ENCODE measurements at regions not wholly inside any gene's neighbourhood (a gene's known extent, or its start where the extent isn't known, plus 50 kb on each side); places are given as distances from the start of the nearest gene placed in this dataset.

- Mint-ChIP-seq H3K4me3 (no peak overlapping the region), H3K9me3 (peaks cover 2 to 19% (median 10%) of the 10 kb centered on the region in 11 donors), H3K27ac (no peak overlapping the region), H3K36me3 (no peaks in the 10 kb centered on the region), H3K27me3 (no peaks in the 10 kb centered on the region), H3K4me1 (peaks cover 0 to 2% (median 0%) of the 10 kb centered on the region in 7 donors)
- DNase-seq (no peak), ATAC-seq (no peak)
- POLR2A ChIA-PET: no interaction called here
- Histone ChIP-seq H3K27ac (ENCODE audit: low read depth, low read length) (no peak overlapping the region), H3K36me3 (ENCODE audit: control insufficient read depth in 2 of 3, insufficient read depth in 3 of 3, low read length in 3 of 3) (no peaks in the 10 kb centered on the region), H3K9me3 (ENCODE audit: control insufficient read depth in 2 of 3, low read length in 3 of 3) (no peaks in the 10 kb centered on the region), H3K4me1 (ENCODE audit: control insufficient read depth in 2 of 2, insufficient read depth in 2 of 2, low read length in 2 of 2) (no peaks in the 10 kb centered on the region), H3K4me3 (ENCODE audit: low read length) (no peak overlapping the region), H3K27me3 (ENCODE audit: control insufficient read depth in 2 of 2, insufficient read depth in 2 of 2, low read length in 2 of 2) (no peaks in the 10 kb centered on the region)
- CTCF ChIA-PET: no interaction called here
- intact Hi-C loops (cut with micrococcal nuclease): no loop called here
These were observed 337.7 kb downstream of the TPBG start for GRCh38 chr6:82701341-82701740.

- Mint-ChIP-seq H3K4me1 (peaks cover 0 to 2% (median 0%) of the 10 kb centered on the region in 7 donors), H3K4me3 (no peak overlapping the region), H3K9me3 (peaks cover 4 to 20% (median 11%) of the 10 kb centered on the region in 11 donors), H3K27me3 (no peaks in the 10 kb centered on the region), H3K27ac (no peak overlapping the region), H3K36me3 (no peaks in the 10 kb centered on the region)
- H3K9me3 ChIP-seq (ENCODE audit: control insufficient read depth in 2 of 3, low read length in 3 of 3): no peaks in the 10 kb centered on the region
- intact Hi-C loops (cut with micrococcal nuclease): no loop called here
- H3K27ac ChIP-seq (ENCODE audit: low read depth, low read length): no peak overlapping the region
- no peak overlapping the region for H3K4me3 ChIP-seq (ENCODE audit: low read length)
- CTCF ChIA-PET: no interaction called here
- H3K27me3 ChIP-seq (ENCODE audit: control insufficient read depth in 2 of 2, insufficient read depth in 2 of 2, low read length in 2 of 2): no peaks in the 10 kb centered on the region
- DNase-seq: no peak
- H3K36me3 ChIP-seq (ENCODE audit: control insufficient read depth in 2 of 3, insufficient read depth in 3 of 3, low read length in 3 of 3): no peaks in the 10 kb centered on the region
- ATAC-seq: no peak
- POLR2A ChIA-PET: no interaction called here
- H3K4me1 ChIP-seq (ENCODE audit: control insufficient read depth in 2 of 2, insufficient read depth in 2 of 2, low read length in 2 of 2): no peaks in the 10 kb centered on the region
These were observed 339.0 kb downstream of the TPBG start for GRCh38 chr6:82702574-82702973.

DNA sequence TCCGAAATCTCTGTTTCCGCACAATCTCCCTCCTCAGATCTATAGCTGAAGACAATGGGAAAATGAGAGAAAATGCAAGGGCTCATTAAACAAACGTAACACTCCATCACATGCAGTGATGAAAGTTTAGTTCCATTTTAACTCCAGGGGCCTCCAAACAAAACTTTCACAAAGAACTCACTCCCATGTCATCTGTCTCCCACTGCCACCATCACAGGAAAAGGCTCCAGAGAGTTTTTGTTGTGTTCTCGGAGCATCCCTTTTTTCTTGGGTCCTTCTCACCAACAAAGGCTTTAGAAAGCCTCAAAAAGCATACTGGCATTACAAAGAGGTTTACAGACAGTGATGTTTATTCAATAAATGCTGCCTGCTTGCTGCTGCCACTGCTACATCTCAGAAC, 339.6 kb downstream of the TPBG start:
- H3K4me3 Mint-ChIP-seq: no peak overlapping the region

DNA sequence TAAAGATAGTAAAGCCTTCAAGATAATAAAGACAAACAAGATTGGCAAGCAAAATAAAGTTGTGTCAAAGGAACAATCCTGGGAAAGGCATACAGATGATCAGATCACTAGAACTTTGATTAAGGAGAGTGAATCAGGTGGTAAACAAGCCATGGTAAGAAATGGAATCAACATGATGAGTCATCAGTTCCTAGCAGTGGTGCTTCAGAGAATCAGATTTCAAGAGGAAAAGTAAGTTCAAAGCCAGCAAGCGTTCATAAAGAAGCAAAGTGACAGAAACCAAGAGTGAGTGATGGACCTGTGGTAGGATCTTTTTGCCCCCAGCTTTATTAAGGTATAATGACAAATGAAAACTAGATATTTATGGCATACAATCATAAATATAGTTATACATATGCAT, 340.4 kb downstream of the TPBG start:
- peaks cover 4 to 20% (median 11%) of the 10 kb centered on the region in 11 donors for H3K9me3 Mint-ChIP-seq
- H3K27ac Mint-ChIP-seq: no peak overlapping the region
- no peak overlapping the region for H3K4me3 Mint-ChIP-seq
- peaks cover 0 to 2% (median 0%) of the 10 kb centered on the region in 7 donors for H3K4me1 Mint-ChIP-seq
- H3K27me3 Mint-ChIP-seq: no peaks in the 10 kb centered on the region
- ATAC-seq (no peak), DNase-seq (no peak)
- H3K27me3 ChIP-seq (ENCODE audit: control insufficient read depth in 2 of 2, insufficient read depth in 2 of 2, low read length in 2 of 2): no peaks in the 10 kb centered on the region
- no peaks in the 10 kb centered on the region for H3K36me3 Mint-ChIP-seq
- no peaks in the 10 kb centered on the region for H3K9me3 ChIP-seq (ENCODE audit: control insufficient read depth in 2 of 3, low read length in 3 of 3)
- H3K36me3 ChIP-seq (ENCODE audit: control insufficient read depth in 2 of 3, insufficient read depth in 3 of 3, low read length in 3 of 3): no peaks in the 10 kb centered on the region
- H3K27ac ChIP-seq (ENCODE audit: low read depth, low read length): no peak overlapping the region
- ChIA-PET CTCF (no interaction called here), POLR2A (no interaction called here)
- no peaks in the 10 kb centered on the region for H3K4me1 ChIP-seq (ENCODE audit: control insufficient read depth in 2 of 2, insufficient read depth in 2 of 2, low read length in 2 of 2)
- intact Hi-C loops (cut with micrococcal nuclease): no loop called here
- H3K4me3 ChIP-seq (ENCODE audit: low read length): no peak overlapping the region

More for the DNA sequence above, 339.6 kb downstream of the TPBG start:
- no peaks in the 10 kb centered on the region for H3K27me3 Mint-ChIP-seq
- Histone ChIP-seq H3K9me3 (ENCODE audit: control insufficient read depth in 2 of 3, low read length in 3 of 3) (no peaks in the 10 kb centered on the region), H3K27ac (ENCODE audit: low read depth, low read length) (no peak overlapping the region), H3K27me3 (ENCODE audit: control insufficient read depth in 2 of 2, insufficient read depth in 2 of 2, low read length in 2 of 2) (no peaks in the 10 kb centered on the region), H3K4me1 (ENCODE audit: control insufficient read depth in 2 of 2, insufficient read depth in 2 of 2, low read length in 2 of 2) (no peaks in the 10 kb centered on the region), H3K36me3 (ENCODE audit: control insufficient read depth in 2 of 3, insufficient read depth in 3 of 3, low read length in 3 of 3) (no peaks in the 10 kb centered on the region), H3K4me3 (ENCODE audit: low read length) (no peak overlapping the region)
- H3K36me3 Mint-ChIP-seq: no peaks in the 10 kb centered on the region
- ATAC-seq (no peak), DNase-seq (no peak)
- CTCF ChIA-PET: no interaction called here
- H3K4me1 Mint-ChIP-seq: peaks cover 0 to 2% (median 0%) of the 10 kb centered on the region in 7 donors
- H3K27ac Mint-ChIP-seq: no peak overlapping the region
- intact Hi-C loops (cut with micrococcal nuclease): no loop called here
- peaks cover 4 to 20% (median 11%) of the 10 kb centered on the region in 11 donors for H3K9me3 Mint-ChIP-seq
- POLR2A ChIA-PET: no interaction called here

DNA sequence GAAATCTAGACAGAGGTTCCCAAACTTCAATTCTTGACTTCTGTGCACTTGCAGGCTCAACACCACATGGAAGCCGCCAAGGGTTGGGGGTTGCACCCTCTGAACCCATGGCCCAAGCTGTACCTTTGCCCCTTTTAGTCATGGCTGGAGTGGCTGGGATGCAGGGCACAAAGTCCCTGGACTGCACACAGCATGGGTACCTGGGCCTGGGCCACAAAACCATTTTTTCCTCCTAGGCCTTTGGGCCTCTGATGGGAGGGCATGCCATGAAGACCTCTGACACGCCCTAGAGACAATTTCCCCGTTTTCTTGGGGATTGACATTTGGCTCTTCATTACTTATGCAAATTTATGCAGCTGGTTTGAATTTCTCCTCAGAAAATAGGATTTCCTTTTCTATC, 342.0 kb downstream of the TPBG start:
- ChIA-PET CTCF (no interaction called here), POLR2A (no interaction called here)
- Mint-ChIP-seq H3K4me3 (no peak overlapping the region), H3K9me3 (peaks cover 6 to 20% (median 12%) of the 10 kb centered on the region in 11 donors), H3K4me1 (peaks cover 0 to 2% (median 0%) of the 10 kb centered on the region in 7 donors), H3K27me3 (peaks cover 0 to 7% (median 0%) of the 10 kb centered on the region in 5 donors), H3K36me3 (no peaks in the 10 kb centered on the region), H3K27ac (no peak overlapping the region)
- DNase-seq: no peak
- Histone ChIP-seq H3K27ac (ENCODE audit: low read depth, low read length) (no peak overlapping the region), H3K36me3 (ENCODE audit: control insufficient read depth in 2 of 3, insufficient read depth in 3 of 3, low read length in 3 of 3) (no peaks in the 10 kb centered on the region), H3K4me1 (ENCODE audit: control insufficient read depth in 2 of 2, insufficient read depth in 2 of 2, low read length in 2 of 2) (no peaks in the 10 kb centered on the region), H3K9me3 (ENCODE audit: control insufficient read depth in 2 of 3, low read length in 3 of 3) (no peaks in the 10 kb centered on the region), H3K4me3 (ENCODE audit: low read length) (no peak overlapping the region), H3K27me3 (ENCODE audit: control insufficient read depth in 2 of 2, insufficient read depth in 2 of 2, low read length in 2 of 2) (no peaks in the 10 kb centered on the region)
- intact Hi-C loops (cut with micrococcal nuclease): no loop called here
- ATAC-seq: no peak

GRCh38 chr6:82711105-82711827, 347.6 kb downstream of the TPBG start:
- DNase-seq (no peak), ATAC-seq (no peak)
- no peaks in the 10 kb centered on the region for H3K4me1 ChIP-seq (ENCODE audit: control insufficient read depth in 2 of 2, insufficient read depth in 2 of 2, low read length in 2 of 2)
- CTCF ChIA-PET: interaction anchor here (0.6 kb wide), 1 partner anchor 13 kb away, joined by 3 read pairs; no protein-coding TSS in a partner anchor
- no peak overlapping the region for H3K4me3 Mint-ChIP-seq
- H3K9me3 ChIP-seq (ENCODE audit: control insufficient read depth in 2 of 3, low read length in 3 of 3): no peaks in the 10 kb centered on the region
- peaks cover 0 to 38% (median 16%) of the 10 kb centered on the region in 5 donors for H3K27me3 Mint-ChIP-seq
- H3K36me3 Mint-ChIP-seq: peaks cover 0 to 4% (median 0%) of the 10 kb centered on the region in 5 donors
- H3K4me3 ChIP-seq (ENCODE audit: low read length): no peak overlapping the region
- intact Hi-C loops (cut with micrococcal nuclease): no loop called here
- H3K36me3 ChIP-seq (ENCODE audit: control insufficient read depth in 2 of 3, insufficient read depth in 3 of 3, low read length in 3 of 3): no peaks in the 10 kb centered on the region
- no peaks in the 10 kb centered on the region for H3K4me1 Mint-ChIP-seq
- H3K27ac ChIP-seq (ENCODE audit: low read depth, low read length): no peak overlapping the region
- no peak overlapping the region for H3K27ac Mint-ChIP-seq
- H3K27me3 ChIP-seq (ENCODE audit: control insufficient read depth in 2 of 2, insufficient read depth in 2 of 2, low read length in 2 of 2): no peaks in the 10 kb centered on the region
- peaks cover 4 to 22% (median 10%) of the 10 kb centered on the region in 11 donors for H3K9me3 Mint-ChIP-seq
- POLR2A ChIA-PET: no interaction called here

DNA sequence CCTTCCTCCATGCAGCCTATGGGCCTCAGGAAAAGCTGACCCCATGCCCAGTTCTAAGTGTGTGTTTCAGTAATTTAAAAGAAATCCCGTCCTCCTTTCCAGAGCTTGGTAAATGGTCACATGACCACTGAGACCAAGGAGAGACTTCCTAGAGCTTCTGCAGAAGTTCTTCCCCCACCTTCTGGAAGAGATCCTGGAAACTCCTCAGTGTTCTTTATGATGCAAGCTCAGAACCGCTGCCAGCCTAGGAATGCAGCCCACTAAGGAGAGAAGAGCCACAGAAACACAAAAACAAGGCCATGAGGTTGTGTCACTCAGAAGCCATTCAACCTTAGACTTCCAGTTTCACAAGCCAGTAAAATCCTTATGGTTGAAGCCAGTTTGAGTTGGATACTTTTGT, 348.4 kb downstream of the TPBG start:
- DNase-seq: no peak
- ATAC-seq: no peak
- Mint-ChIP-seq H3K27me3 (peaks cover 0 to 38% (median 16%) of the 10 kb centered on the region in 5 donors), H3K27ac (no peak overlapping the region), H3K9me3 (peaks cover 4 to 24% (median 10%) of the 10 kb centered on the region in 11 donors), H3K4me1 (no peaks in the 10 kb centered on the region), H3K36me3 (peaks cover 0 to 4% (median 0%) of the 10 kb centered on the region in 5 donors), H3K4me3 (no peak overlapping the region)
- H3K4me3 ChIP-seq (ENCODE audit: low read length): no peak overlapping the region
- POLR2A ChIA-PET: no interaction called here
- H3K36me3 ChIP-seq (ENCODE audit: control insufficient read depth in 2 of 3, insufficient read depth in 3 of 3, low read length in 3 of 3): no peaks in the 10 kb centered on the region
- H3K27me3 ChIP-seq (ENCODE audit: control insufficient read depth in 2 of 2, insufficient read depth in 2 of 2, low read length in 2 of 2): no peaks in the 10 kb centered on the region
- no peak overlapping the region for H3K27ac ChIP-seq (ENCODE audit: low read depth, low read length)
- H3K9me3 ChIP-seq (ENCODE audit: control insufficient read depth in 2 of 3, low read length in 3 of 3): no peaks in the 10 kb centered on the region
- H3K4me1 ChIP-seq (ENCODE audit: control insufficient read depth in 2 of 2, insufficient read depth in 2 of 2, low read length in 2 of 2): no peaks in the 10 kb centered on the region
- intact Hi-C loops (cut with micrococcal nuclease): loop anchor here in 1 of 2 donors (1.0 kb wide), 1 partner anchor 441 kb away; no protein-coding TSS in a partner anchor
- CTCF ChIA-PET: no interaction called here
